GM18517 (cell line): ENCODE measurements at regions not wholly inside any gene's neighbourhood (a gene's known extent, or its start where the extent isn't known, plus 50 kb on each side); places are given as distances from the start of the nearest gene placed in this dataset.

Experiments used
- ATAC-seq: cut with Tn5 transposase; IDR thresholded peaks from one replicate; pipeline ENCODE4 v1.9.1; 2021; ENCODE audit warnings: mild to moderate bottlenecking, moderate library complexity; ENCODE audit not compliant: unreplicated experiment

DNA sequence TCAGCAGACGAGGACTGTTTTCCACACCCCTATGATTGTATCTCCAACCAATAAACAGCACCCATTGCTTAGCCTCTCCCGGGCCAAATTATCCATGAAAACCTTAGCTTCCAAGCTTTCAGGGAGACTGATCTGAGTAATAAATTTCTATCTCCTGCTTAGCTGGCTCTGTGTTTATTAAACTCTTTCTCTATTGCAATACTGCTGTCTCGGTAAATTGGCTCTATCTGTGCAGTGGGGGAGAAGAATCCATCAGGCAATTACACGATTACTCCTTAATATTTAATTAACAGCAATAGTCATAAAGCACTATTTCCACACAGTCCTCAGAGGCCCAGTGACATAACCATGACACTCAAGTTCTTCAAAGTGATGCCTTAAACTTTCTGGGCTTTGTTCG lies 1122.8 kb downstream of the TYW1 start:
- no peak for ATAC-seq

DNA sequence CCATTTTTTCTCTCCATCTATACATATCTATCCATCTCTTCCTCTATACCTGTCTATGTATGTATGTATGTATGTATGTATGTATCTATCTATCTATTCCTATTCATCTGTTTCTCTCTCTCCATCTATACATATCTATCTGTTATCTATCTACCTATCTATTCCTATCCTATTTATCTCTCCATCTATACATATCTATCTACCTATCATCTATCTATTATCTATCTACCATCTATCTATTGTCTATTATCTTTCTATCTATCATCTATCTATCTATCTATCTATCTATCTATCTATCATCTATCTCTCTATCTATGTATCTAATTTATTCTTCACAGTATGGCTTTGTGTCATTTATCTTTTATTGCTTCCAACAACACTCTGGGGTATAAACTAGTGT lies 1124.4 kb downstream of the TYW1 start:
- ATAC-seq = no peak

DNA sequence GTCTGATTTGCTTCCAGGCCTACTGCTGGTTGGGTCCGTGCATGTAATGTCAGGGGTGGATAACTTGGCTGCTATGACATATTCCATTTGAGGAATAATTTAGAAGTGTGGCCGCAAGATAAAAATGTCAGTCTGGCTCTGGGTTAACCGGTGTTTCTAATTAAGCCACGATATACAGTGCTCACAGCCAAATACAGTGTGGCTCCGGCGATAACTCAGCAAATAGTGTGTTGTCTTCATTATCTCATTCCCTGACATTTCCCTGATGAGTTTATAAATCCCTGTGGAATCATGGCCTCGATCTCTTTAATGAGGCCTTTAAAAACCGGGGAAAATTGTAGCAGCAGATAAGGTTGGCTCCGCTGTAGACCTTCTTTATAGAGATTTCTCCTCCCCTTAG lies 1125.0 kb downstream of the TYW1 start:
- ATAC-seq = no peak

DNA sequence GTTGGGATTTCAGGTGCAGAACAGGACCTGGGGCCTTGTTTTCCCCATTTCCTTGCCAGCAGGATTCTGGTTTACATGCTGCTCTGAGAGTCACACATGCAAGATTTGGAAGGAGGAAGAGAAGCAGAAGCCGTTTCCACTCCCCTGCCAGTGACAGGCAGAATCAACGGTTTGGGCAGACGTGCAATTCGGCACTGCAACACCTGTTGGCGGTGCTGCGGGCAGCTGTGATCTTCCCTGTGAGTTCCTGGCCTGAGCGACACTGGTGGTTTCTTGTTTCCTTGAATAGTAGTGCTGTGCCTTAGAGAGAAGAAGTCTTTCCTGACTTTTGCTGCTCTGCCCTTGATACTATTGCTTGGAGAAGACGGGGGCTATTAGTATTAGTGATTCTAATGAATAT lies 1126.2 kb downstream of the TYW1 start:
- ATAC-seq = no peak

DNA sequence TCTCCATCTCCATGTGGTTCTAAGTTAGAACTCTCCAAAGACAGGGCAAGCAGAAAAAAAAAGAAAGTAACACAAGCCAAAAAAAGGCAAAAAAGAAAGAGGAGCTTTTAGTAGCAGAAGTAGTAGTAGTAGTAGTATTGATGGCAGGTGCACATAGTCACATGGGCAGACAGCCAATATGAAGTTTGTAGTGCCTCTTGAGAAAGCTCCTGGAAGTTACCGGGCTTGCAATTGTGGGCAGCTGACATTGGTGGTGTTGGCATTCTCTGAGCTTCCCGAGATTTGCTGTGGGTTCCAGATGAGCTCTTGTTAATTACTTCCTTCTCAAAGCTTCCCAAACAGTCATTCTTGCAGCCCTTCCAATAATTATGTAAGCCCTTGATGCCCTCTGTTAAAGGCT lies 1128.5 kb downstream of the TYW1 start:
- ATAC-seq = no peak

DNA sequence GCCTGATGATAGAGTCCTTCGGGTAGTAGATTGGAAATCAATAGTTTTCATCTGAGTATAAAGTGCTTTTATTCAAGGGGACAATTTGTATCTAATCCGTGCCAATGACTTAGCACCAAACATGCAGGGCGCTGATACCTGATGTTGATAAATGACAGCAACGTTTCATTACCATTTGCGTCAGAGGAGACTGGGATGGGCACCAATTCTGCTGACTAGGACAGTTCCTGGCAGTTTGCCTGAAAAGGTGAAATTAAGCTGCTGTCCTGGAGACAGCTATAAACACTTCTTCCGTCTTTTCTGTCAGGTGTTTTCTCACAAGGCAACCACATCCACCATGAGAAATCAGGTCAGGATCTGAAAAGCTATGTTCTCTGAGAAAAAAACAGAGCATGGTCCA lies 1136.4 kb downstream of the TYW1 start:
- ATAC-seq = no peak

DNA sequence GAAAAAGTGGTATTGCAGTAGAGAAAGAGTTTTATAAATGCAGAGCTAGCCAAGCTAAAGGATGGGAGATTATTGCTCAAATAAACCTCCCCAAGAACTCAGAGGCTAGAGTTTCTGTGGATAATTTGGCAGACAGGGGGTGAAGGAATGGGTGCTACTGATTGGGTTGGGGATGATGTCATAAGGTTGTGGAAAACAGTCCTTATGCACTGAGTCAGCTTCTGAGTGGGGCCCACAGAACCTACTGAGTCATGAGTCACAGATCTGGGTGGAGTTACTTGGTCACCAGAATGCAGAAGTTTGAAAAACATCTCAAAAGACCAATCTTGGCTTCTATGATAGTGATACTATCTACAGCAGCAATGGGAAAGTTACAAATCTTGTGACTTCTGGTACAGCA lies 1146.7 kb downstream of the TYW1 start:
- no peak for ATAC-seq

DNA sequence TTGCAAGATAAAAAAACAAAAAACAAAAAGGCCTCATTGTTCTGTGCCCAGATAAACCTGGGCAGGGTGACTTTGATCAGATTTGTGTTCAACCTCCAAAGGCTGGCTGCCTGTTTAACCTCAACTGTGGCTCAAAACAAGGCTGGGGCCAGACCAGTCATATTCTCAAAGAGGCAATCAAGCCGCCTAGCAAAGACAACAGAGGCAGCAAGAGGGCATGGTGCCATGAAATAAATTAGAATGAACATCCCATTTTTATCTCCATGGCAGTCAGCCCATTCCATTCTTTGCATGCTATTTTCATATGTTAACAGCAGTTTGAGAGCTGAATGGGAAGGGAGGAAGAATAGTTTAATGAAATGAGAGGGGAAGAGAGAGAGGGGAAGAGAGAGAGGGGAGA lies 1150.3 kb downstream of the TYW1 start:
- ATAC-seq = no peak

DNA sequence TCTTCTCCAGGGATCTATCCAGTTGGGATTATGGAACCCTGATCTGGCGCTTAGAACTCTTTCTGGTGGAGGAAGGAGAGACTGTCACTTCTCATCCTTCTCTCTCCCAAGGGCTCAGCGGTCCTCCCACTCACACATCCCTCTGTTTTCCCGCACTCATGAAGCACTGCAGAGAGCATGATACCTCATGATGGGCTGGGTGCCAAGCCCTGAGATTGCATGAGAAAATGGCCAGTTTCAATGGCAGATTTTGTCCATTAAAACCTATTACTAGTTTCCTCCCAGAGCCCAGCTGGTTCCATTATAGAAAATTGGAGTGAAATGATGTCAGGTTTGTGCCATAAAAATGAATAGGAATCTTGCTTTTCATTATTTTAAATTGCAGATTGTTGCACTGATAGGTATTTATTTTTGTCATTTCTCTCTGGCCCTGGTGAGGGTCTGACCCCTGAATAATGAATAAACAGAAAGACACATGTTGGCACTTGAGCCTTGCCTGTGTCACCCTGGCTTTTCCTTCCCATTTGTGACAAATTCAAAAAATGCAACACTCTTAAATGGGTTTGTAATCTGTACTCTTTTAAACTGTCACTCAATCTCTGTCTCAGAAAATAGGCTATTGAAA lies 1151.1 kb downstream of the TYW1 start:
- ATAC-seq = no peak

DNA sequence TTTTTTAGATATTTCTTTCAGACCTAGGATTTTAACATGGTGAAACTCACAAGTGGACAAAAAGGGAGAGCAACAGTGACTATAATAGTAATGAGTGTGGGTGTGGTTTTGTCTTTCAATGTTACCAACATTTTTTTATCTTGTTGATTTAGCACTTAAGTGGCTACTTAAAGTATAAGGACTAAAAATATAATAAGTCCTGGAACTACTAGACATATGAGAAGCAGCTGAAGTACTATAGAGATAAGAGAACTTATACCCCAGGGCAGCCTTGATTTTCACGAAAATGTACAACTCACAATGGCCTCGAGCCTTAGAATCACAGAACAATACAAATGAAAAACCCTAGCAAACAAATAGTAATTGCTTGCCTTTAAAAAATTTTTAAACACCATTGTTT lies 1151.8 kb downstream of the TYW1 start:
- ATAC-seq = no peak

DNA sequence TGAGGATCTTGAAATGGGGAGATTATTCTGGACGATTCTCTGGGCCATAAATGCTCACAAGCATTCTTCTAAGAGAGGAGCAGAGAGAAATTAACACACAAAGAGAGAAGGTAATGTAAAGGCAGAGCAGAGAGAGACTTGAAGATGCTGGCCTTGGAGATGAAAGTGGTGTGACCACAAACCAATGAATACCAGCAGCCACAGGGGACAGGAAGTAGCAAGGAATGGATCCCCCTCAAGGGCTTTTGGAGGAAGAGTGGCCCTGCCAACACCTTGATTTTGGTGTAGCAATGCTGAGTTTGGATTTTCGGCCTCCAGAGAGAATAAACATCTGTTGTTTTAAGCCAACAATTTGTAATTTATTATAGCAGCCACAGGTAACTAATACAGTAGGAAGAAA lies 1155.6 kb downstream of the TYW1 start:
- no peak for ATAC-seq

DNA sequence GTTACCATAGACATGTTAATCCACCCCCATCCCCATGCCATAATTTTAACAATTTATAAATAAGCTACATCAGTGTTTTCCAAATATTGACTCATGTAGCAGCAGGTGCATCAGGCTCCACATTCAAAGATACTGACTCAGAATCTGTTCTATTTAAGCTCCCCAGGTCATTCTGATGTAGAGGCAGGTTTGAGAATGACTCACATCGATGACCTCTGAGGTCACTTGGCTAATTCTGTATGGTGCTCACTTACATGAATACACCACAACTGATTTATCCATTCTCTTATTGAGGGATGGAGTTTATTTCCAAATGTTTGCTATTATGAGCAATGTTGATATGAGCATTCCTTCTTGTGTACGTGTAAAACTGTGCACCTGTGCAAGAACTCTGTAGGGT lies 1159.0 kb downstream of the TYW1 start:
- ATAC-seq = no peak

DNA sequence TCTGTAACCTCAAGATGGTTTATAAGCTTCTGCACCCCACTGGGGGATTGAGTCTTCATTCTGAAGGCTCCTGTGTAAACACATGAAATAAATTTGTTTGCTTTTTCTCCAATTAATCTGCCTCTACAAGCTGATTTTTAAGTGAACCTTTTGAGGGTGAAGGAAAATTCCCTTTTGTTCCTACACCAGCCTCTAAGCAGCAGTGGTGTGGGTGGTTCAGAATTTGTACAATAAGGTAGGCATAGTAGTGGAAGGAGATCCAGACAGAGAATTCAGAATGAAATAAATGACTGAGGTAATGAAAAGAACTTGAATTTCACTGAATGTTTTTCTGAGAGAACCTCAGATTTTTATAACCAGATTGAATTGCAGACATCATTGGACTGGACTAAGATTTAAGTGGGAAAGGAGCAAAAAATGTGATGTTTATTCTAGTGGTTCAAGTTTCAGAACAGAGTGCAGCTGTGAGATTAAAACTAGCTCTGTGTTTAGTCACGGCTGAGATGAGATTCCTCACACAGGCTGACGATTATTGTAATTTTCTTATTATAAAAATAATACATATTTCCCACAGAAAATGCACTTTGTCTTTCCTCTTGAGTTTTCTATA lies 1162.2 kb downstream of the TYW1 start:
- no peak for ATAC-seq

DNA sequence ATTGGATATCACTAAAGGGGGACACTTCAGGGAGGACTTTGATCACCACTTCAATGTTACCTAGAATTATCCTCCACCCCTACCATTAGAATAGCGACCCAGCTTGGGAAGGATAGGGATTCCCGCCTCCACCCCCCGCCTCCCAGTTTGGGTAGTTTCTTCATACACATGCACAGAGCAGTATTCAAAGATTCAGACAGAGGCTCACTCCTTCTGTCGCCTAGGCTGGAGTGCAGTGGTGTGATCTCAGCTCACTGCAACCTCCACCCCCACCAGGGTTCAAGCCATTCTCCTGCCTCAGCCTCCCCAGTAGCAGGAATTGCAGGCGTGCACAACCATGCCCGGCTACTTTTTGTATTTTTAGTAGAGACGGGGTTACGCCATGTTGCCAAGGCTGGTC lies 1166.1 kb downstream of the TYW1 start:
- no peak for ATAC-seq

DNA sequence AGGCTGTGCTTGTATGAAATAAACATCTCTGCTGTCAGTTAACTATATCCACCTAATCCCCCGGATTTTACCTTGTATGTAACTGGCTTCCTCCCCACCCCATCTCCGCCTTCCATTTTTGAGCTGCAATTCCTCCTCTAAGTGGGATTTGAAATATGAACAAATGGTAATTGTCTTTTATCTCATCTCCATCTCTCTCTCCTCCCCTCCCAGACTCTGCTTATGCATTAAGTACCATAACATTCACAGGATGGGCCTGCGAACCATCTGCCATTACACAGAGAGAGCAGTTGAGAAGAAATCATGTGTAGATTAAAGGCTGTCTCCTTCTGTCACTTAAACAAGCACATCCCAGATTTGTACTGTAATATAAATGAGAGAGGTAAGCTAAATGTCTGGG lies 1169.9 kb downstream of the TYW1 start:
- no peak for ATAC-seq

DNA sequence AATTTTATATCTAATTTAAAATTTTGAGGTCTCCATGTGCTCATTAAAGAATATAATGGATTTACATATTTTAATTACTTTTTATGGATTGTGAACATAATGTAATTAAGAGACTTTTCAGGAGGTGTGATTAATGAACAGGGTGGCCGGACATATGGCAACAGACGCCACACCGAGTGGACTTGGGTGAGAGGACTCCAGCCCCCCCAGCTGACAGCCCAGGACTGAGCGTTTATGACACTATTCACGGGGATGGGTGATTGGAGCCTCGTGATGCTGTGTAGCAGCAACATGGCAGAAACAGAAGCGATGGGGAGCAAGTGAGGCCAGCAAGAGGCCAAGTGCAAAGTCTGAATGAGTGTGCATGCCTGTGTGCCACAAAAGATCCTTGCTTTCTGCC lies 1176.9 kb downstream of the TYW1 start:
- ATAC-seq = no peak

DNA sequence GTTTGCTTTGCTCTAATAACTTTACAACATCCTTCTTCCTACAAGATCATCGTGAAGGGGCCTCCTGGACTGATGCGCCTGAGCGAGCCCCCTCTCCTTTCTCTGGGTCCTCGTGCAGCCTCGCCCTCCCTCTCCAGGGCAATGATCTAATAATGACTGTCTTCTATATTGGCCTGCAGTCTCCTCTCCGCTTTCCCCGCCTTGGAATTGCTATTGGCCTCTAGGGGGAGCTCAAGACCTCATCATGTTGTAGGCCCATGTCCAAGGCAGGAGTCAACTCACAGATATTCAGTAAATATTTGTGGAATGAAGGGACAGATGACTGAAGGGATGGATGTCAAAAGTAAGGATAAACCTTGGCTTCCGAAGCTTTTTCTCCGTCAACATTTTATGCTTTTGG lies 1180.3 kb downstream of the TYW1 start:
- ATAC-seq = no peak

DNA sequence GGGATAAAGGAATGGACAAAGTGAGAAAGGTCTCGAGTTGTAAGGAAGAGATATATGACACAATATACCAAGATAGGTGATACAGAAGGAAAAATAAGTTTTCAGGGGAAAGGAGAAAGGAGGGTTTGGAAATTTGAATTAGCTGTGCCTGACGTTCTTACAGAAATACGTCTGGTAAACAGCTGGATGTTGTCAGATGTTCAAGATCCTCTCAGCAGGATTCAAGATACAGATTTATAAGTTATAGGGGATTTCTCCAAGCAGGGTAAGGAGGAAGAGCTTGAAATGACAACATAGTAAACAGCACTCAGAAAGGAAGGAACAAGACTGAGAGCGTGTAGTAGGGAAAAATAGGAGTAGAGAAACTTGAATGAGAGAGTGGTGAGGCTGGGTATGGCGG lies 1184.1 kb downstream of the TYW1 start:
- no peak for ATAC-seq

DNA sequence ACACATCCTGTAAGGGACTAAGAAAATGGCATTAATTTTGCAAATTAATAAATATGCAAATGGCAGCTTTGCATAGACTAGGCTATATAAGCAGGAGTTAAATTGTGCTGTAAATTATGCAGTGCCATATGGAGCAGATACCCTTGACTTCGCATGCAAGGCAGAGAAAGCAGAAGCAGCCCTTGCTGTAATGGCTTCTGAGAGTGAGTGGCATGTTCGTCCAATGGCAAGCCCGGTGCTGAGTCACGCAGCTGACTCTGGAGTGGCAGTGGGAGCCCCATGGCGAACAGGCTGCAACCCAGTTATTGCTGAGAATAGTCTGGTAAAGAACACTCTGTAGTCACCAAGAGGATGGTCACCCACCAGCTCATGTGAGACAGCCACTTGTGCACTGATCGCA lies 1186.5 kb downstream of the TYW1 start:
- no peak for ATAC-seq

DNA sequence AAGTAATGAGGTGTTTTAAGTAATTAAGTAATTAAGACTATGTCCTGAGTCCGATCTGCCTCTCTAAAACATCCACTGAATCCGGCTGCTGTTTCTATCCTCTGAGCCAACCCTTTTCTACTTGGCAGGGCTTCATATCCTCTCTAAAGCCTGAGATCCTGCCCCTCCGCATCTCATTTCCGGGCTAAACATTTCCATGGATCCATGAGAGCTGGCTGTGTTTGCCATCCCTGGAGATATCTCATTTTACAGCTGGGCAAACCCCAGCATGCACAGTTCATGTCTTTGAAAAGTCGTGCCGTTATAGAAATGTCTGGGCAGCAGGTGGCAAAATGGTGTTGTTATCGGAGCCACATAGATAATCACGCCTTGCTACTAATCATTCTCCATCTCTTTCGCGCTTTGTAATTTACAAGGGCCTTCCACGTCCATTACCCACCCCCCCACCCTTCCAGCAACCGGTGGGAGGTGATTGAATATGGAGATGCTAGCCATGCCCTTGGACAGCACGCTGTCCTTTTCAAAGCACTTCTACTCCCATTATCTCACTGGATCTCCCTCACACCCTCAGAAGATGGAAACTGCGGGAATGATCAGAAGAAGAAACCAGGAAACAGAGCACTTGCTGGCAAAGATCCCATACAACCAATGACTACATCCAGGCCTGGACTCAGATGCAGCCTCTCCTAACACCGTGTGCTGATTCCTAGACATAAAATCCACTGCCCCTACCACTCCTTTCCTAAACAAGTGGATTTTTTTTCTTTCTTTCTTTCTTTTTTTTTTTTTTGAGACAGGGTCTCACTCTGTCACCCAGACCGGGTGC lies 1189.2 kb downstream of the TYW1 start:
- ATAC-seq = no peak

DNA sequence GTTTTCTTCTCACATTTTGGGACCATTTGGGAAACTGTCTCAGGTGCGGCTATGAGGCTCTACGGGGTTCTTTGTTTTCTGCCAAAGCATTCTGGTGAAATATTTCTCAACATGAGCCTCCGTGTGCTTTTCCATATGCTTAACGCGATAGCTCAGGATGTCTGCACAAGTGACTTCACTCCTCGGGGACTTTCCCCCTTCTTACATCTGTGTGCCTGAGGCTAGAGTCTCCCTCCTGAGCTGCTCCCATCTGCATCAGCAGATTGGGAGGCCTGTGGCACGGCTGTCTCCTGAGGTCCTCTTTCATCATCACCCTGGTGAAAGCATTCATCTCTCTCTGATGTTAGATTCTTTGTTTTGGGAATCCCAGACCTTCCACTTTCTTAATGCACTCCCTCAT lies 1190.9 kb downstream of the TYW1 start:
- no peak for ATAC-seq

DNA sequence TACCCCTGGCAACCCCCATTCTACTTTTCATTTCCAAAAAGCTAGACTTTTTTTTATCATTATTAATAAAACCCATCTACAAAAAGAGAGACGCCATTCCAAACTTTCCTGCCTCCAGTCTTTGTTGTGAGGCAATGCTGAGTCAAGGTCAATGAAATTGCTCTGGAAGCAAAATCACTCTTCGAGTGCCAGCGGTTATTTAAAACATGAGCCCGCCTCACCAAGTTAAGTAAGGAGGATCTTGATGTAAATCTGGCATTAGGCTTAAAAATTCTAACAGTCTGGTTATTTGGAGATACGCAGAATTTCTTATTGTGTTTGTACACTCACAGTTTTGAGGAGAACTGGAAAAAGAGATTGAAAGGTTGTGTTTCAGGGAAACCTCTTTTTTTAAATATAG lies 1196.3 kb downstream of the TYW1 start:
- no peak for ATAC-seq
